Thyroid gland (tissue), 4 donors: ENCODE measurements at regions not wholly inside any gene's neighbourhood (a gene's known extent, or its start where the extent isn't known, plus 50 kb on each side); places are given as distances from the start of the nearest gene placed in this dataset.

Experiments
- POLR2A ChIP-seq, 2 donors: fragments of 450-650 bp; IDR thresholded peaks; one replicate each; pipeline ENCODE4 v1.6.1; 2017; ENCODE audit warnings: antibody characterized with exemption in 2 of 2, mild to moderate bottlenecking in 2 of 2, moderate library complexity in 1 of 2
- TF ChIP-seq, protein P1 (sequence below), 6 experiments: fragments of 200-600 bp in 3 of 6; fragments of 450-650 bp in 3 of 6; sonication (generic) in 3 of 6; IDR thresholded peaks; one replicate each; pipeline ENCODE4 v1.5.1; 2016 to 2019; ENCODE audit warnings: antibody characterized with exemption in 6 of 6, mild to moderate bottlenecking in 2 of 6, inconsistent platforms in 1 of 6, moderate library complexity in 1 of 6

DNA sequence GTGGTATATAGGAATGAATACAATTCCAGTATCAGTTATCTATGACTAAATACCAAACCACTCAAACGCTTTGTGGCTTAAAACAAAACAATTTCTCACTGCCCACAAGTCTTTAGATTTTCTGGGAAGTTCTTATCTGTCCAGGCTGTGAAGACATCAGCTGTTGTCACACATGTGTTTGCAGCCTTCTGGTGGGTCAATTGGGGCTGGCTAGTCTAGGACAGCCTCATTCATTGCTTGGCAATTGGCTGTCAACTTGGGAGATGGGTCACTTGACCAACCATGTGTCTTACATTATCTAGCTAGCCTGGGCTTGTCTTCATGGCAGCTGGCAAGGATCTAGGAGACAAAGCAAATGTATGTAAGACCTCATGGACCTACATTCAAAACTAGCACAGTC lies 53.8 kb upstream of the PAPPA start:
- TF ChIP-seq, protein P1, sequence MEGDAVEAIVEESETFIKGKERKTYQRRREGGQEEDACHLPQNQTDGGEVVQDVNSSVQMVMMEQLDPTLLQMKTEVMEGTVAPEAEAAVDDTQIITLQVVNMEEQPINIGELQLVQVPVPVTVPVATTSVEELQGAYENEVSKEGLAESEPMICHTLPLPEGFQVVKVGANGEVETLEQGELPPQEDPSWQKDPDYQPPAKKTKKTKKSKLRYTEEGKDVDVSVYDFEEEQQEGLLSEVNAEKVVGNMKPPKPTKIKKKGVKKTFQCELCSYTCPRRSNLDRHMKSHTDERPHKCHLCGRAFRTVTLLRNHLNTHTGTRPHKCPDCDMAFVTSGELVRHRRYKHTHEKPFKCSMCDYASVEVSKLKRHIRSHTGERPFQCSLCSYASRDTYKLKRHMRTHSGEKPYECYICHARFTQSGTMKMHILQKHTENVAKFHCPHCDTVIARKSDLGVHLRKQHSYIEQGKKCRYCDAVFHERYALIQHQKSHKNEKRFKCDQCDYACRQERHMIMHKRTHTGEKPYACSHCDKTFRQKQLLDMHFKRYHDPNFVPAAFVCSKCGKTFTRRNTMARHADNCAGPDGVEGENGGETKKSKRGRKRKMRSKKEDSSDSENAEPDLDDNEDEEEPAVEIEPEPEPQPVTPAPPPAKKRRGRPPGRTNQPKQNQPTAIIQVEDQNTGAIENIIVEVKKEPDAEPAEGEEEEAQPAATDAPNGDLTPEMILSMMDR (IDR thresholded peaks at IDR 0.05) = no peak
- TF ChIP-seq POLR2A (IDR thresholded peaks at IDR 0.05) = no peak
